K562 (cell line): ENCODE measurements at regions not wholly inside any gene's neighbourhood (a gene's known extent, or its start where the extent isn't known, plus 50 kb on each side); places are given as distances from the start of the nearest gene placed in this dataset.

ENCODE experiments used
- SMC3 ChIP-seq: conservative IDR thresholded peaks from 2 replicates; pipeline ENCODE4 v1.6.1; 2011; ENCODE audit warnings: low read depth, low read length, improper control_type of control experiment; ENCODE audit not compliant: insufficient read depth
- TF ChIP-seq, protein P1 (sequence below): fragments of 450-650 bp; IDR thresholded peaks from 2 replicates; pipeline ENCODE4 v1.6.1; 2018; ENCODE audit not compliant: partially characterized antibody

DNA sequence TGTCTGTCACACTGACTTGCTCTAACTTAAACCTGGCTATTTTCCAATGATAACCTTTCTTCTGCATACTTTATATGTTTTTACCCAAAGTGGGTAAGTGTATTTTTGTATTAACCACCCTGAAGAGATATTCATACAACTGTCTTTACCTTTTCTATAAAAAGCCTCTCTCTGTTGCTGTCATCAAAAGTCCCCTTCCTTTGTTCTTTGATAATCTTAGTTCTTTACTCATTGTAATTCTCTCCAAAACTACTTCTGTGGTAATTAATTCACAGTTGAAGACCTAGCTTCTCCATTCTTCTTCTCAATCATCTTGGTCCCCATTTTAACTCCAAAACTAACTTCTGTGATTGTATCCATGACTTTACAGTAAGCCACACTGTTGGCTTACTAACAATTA is 479.7 kb upstream of the MGAT4C start:
- no peak for TF ChIP-seq SMC3
- TF ChIP-seq, protein P1, sequence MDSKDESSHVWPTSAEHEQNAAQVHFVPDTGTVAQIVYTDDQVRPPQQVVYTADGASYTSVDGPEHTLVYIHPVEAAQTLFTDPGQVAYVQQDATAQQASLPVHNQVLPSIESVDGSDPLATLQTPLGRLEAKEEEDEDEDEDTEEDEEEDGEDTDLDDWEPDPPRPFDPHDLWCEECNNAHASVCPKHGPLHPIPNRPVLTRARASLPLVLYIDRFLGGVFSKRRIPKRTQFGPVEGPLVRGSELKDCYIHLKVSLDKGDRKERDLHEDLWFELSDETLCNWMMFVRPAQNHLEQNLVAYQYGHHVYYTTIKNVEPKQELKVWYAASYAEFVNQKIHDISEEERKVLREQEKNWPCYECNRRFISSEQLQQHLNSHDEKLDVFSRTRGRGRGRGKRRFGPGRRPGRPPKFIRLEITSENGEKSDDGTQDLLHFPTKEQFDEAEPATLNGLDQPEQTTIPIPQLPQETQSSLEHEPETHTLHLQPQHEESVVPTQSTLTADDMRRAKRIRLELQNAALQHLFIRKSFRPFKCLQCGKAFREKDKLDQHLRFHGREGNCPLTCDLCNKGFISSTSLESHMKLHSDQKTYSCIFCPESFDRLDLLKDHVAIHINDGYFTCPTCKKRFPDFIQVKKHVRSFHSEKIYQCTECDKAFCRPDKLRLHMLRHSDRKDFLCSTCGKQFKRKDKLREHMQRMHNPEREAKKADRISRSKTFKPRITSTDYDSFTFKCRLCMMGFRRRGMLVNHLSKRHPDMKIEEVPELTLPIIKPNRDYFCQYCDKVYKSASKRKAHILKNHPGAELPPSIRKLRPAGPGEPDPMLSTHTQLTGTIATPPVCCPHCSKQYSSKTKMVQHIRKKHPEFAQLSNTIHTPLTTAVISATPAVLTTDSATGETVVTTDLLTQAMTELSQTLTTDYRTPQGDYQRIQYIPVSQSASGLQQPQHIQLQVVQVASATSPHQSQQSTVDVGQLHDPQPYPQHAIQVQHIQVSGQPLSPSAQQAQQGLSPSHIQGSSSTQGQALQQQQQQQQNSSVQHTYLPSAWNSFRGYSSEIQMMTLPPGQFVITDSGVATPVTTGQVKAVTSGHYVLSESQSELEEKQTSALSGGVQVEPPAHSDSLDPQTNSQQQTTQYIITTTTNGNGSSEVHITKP = no peak
